SKM-1 treated with dmso at 0.1 percent for 144 hours (cell line): ENCODE measurements at regions not wholly inside any gene's neighbourhood (a gene's known extent, or its start where the extent isn't known, plus 50 kb on each side); places are given as distances from the start of the nearest gene placed in this dataset.

Source experiments
- DNase-seq: peaks from one replicate; lab custom pipeline; 2025; ENCODE audit not compliant: unreplicated experiment; lab: John Stamatoyannopoulos, UW

DNA sequence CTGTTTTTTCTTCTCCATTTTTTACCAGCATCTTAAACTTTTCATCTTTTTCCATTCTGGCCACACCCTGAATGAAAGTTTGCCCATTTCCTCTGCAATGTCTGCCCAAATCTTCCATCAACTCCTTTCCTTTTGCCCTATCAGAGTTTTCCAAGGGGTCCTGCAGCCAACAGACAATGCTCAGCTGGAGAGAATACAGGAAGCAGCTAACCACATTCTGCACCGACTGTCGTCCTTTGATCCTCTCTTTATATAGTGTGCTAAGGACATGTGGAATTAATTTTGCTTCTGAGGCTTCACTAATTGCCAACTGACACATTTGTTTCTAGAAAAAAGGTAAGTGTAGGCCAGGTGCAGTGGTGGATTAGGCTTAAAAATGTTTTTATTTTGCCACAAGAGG is 50.5 kb upstream of the DLX2 start:
- no peak for DNase-seq

DNA sequence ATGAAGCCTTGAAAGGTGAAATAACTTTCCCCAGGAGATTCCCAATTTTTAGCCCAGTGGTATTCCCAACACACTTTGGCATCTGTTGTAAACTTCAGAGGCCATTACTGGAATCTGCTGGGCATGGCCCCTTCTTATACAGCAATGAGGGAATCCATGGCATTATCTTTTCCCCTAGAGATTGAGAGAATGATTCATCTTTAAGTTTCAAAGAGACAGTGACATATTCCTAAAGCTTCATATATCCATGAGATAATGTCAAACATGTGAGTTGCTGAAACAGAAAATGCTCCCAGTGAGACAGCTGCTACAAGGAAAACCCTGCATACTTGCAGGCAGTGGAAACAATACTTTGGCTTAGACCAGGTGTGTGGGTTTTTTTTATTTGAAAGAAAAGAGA is 51.1 kb upstream of the DLX2 start:
- DNase-seq = no peak

DNA sequence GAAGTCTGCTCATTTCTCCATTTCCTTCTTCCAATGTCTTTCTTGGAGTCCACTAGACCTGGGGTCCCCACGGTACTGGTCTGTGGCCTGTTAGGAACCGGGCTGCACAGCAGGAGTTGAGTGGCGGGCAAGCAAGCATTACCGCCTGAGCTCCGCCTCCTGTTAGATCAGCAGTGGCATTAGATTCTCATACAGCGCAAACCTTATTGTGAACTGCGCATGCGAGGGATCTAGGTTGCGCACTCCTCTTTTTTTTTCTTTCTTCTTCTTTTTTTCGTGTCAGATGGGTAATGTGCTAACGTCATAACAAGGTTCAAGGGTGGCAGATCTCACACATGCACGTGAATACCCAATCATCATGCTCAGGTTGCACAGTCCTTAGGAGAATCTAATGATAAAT is 53.1 kb upstream of the DLX2 start:
- no peak for DNase-seq

DNA sequence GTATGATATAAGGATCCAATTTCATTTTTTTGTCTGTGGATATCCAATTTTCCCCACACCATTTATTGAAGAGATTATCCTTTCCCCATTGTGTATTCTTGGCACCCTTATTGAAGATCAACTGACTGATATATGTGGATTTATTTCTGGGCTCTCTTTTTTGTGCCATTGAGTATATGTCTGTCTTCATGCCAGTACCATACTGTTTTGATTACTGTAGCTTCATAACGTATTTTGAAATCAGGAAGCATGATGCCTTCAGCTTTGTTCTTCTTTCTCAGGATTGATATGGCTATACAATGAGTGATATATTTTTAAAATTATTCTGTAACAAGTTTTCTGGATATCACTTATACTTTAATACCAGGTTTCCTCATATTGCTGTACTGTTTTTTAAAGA is 58.1 kb upstream of the DLX2 start:
- DNase-seq = no peak

DNA sequence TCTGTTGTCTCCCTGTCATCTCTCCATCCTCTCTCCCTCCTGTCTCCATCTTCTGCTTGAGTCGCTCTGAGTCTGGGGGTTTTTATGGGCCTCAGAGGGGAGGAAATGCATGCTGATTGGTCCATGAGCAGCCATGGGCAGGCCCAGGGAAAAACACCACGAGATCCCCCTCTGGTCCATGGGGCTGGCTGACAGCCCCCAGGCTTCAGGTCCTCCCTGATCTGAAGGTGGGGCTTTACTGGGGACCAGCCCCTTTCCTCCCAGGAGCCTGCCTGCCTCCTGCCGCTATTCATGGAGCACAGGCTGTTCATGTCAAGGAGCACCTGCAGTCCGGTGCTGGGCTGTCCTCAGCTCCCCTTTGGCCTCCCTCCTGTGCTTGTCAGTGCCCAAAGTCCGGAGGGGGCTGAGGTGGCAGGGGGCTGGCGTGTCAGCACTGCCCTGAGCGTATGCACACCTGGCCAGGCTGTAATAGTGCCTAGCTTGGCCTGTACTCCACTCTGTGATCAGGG is 59.6 kb upstream of the DLX2 start:
- DNase-seq = no peak

DNA sequence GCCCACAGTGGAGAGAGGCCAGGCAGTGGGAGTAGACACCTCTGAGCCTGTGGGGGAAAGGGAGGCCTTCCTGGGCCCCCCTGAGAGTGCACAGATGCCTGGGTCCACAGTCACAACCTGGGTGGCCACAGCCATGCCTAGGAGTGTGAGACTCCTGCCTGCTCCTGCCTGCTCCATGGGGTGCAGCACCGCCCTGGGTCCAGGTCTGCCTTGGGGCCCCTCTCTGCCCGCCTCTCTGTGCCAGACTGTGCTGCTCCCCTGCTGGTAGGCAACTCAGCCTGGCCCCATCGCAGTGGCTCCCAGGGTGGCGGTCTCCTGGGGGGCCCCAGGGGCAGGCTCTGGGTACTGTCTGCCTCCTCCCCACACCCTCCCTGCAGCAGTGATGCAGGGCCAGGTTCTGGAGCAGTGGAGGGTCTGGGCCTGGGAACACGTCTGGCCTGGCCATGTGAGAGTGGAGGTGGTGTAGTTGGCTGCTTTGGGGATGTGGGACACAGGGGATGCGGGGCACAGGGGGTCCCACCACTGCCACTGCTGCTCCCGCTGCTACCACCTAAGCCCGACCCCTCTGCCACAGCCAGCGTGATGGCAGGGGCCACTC is 60.1 kb upstream of the DLX2 start:
- no peak for DNase-seq

DNA sequence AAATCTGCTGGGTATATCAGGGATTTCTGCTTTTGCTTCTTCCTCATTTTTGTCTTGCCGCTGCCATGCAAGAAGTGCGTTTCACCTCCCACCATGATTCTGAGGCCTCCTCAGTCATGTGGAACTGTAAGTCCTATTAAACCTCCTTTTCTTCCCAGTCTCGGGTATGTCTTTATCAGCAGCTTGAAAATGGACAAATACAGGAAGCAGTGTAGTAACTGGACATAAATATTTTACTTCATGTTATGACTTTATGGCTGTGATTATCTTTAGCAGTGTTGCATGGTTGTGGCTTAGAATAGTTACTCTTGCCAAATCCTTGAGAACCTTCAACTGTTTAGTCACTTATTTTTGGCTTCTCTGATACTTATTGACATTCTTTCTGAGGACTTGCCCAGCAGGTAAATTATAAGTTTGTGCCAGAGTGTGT is 66.2 kb upstream of the DLX2 start:
- DNase-seq = peak; percentile 86

DNA sequence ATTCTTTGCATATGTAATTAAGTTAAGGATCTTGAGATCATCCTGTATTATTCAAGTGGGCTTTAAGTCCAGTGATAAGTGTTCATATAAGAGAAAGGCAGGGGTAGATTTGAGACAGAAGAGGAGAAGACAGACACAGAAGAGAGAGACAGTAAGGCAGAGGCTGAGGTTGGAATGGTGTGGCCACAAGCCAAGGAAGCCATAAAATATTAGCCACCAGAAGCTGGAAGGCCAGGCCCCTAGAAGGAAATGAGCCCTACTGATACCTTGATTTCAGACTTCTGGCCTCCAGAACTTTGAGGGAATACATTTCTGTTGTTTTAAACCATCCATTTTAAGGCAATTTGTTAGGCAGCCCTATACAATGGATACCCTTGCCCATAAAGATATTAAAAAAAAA is 66.9 kb upstream of the DLX2 start:
- DNase-seq = no peak

DNA sequence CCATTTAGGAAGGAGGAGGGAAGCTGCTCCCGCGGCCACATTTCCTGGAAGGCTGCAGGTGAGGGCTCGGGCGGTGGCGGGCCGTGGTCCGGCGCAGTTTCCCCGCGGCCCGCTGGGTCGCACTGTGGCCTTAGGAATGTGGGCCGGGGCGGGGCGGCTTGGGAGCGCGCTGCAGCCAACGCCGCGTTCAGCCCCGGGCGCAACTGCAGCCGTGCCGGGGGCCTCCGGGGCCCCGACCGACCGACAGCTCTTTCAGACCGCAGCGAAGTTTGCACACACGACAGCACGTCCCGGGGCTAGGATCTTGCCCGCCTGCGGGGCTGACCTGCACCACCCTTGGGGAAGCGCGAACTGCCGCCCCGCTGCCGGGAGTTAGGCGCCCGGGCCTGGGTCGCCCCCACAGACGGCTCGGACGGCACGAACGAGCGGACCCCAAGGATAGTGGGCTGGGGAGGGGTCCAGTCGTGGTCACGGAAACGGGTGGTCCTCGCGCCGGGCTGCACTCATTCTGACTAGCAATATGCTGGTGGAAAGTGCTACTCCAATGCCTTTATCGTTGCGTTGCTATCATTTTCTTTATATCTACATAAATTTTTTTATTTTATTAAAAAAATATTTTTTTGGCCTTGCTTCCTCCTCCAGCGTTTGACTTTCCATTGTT is 69.9 kb upstream of the DLX2 start:
- DNase-seq = peak; percentile 66

DNA sequence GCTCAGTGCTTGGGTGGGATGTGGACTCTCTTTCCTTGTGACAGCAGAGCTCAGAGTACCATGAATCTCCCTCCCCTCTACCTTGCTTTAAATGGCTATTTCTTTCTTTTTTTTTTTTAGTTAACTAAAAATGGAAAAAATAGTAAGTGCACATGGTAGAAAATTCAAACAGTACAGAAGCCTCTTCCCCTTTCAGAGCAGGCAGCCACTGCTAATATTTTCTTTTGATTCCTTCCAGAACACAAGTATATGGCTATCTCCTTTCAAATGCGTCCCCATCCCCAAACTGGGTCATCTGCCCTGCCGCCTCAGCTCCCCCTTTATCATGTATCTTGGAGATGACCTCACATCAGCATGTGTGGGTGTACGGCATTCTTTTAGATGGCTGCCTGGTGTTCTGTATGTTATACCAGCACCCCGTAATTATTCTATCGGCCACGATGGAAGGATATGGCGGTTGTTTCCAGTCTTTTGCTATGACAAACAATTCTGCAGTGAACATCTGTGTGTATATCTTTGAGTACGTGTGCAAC is 70.5 kb upstream of the DLX2 start:
- DNase-seq = no peak

DNA sequence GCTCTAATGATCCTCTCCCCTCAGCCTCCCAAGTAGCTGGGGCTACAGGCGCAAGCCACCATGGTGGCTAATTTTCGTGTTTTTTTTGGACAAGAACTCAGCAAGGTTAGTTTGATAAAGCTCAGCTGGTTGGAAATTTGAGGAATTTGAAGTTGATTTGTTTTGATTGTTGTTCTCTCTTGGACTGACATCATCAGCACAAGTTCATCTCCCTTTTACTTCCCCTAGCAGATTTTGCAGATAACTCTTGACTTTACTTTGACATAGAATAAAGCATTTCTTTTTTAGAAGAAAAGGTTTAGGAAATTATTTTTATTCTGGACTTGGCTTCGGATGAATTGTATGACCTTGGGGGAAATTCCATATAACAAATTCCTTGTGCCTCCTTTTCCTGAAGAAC is 74.9 kb upstream of the DLX2 start:
- no peak for DNase-seq

DNA sequence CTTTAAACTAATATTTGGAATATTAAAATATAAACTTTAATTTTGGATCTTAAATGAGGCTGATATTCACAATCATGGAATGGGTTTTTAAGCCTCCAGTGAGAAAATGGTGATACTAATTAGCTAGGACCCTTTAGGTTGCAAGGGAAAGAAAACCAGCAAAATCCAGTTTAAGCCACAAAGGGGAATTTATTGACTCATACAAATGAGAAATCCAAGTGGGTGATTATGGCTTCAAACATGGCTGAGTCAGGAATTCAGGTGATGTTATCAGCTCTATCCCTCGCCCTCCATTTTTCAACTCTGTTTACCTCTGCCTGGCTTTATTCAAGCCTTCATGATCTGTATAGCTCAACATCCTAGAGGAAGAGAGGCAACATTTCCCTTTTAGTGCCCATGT is 75.3 kb upstream of the DLX2 start:
- DNase-seq = no peak

DNA sequence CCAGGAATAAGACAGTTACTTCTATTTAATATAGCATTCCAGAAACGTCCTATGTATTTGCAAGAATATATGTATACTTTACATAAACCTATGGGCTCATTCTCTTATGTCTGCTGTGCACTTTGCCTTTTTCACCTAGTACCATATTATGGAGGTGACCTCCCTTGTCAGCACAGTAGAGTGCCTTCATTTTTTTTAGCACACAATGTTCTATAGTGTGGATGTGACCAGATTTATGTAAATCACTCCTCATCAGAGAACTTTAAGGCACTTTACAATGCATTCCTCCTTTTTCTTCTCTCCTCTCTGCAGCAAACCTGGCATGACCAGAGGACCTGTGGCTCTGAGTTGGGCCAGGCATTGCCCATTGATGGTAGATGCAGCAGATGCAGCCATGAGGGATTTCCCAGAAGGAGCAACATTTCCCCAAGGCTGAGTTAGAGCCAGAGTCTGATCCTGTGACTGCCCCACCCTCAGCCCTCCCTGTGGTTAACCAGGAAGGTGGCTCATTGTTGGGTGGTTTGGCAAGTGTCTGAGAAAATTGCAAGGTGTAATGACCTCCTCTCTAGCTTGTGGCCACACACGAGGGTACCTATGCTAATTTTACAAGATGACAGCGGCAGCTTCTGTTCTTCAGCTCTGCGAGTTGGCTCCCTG is 76.5 kb upstream of the DLX2 start:
- DNase-seq = no peak

DNA sequence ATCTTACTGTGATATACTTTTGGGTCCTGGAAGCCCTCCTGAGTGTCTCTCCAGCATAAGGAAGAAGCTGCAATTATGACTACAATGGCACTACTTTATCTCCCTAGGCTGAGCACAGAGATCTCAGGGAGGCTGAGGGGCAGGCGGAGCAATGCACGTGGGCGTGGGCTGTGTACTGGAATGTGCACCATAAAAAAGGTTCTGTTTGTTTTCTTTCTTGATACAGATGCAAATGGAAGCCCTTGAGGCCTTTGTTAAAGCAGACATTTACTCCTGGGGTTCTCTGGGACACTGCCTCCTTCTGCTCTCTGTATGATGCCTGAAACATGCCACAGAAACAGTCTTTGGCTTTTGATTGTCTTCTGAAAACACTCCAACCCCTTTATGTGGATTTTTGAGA is 79.1 kb upstream of the DLX2 start:
- no peak for DNase-seq

DNA sequence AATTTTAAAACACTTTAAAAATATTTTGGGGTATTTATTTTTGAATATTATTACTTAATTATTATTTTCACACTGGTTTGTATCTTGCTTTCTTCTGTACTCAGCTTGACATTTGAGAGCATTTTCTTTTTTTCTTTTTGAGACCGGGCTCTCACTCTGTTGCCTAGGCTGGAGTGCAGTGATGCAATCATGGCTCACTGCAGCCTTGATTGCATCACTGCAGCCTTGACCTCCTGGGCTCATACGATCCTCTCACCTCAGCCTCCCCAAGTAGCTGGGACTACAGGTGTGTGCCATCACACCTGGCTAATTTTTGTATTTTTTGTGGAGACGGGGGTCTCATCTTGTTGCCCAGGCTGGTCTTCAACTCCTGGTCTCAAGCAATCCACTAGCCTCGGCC is 79.9 kb upstream of the DLX2 start:
- DNase-seq = no peak

DNA sequence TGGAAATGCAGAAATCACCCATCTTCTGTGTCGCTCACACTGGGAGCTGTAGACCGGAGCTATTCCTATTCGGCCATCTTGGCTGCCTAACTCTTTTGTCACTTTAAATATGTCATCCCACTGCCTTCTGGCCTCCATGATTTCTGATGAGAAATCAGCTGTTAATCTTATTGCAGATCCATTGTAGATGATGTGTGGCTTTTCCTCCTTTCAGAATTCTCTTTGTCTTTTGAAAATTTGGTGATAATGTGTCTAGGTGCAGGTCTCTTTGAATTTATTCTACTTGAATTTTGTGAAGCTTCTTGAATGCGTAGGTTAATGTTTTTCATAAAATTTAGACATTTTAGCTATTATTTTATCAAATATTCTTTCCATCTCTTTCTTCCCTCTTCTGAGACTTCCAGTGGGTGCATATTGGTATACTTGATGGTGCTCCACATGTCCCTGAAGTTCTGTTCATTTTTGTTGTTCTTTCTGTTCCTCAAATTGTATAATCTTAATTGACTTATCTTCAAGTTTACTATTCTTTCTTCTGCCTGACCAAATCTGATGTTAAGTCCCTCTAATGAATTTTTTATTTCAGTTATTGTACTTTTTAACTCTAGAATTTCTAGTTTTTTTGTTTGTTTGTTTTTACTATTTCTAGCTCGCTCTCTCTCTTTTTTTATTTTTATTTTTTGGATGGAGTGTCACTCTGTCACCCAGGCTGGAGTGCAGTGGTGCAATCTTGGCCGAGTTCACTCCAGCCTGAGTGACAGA is 90.8 kb upstream of the DLX2 start:
- DNase-seq = no peak

DNA sequence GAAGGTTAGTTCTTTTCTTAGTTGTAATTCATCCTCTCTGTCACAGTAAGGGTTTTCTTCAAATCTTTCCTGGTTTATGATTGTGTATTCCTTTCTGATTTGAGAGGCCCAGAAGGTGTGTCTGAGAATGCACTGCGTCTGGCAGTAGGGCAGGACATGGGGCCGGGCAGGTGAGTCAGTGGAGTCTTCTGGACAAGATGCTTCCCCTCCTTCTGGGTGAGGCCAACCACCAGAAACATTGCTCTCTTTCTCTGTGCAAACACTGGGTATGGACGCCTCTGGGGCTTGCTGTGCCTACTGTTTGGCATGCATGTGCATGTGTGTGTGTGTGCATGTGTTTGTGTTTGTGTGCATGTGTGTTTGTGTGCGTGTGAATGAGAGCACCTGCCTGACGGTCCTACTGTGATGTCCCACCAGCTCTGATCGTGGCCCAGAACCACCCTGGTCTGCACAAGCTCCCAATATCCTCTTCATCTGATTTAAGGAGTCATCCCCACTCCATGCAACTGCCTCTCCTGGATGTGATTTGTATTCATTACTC is 93.2 kb upstream of the DLX2 start:
- DNase-seq = no peak

DNA sequence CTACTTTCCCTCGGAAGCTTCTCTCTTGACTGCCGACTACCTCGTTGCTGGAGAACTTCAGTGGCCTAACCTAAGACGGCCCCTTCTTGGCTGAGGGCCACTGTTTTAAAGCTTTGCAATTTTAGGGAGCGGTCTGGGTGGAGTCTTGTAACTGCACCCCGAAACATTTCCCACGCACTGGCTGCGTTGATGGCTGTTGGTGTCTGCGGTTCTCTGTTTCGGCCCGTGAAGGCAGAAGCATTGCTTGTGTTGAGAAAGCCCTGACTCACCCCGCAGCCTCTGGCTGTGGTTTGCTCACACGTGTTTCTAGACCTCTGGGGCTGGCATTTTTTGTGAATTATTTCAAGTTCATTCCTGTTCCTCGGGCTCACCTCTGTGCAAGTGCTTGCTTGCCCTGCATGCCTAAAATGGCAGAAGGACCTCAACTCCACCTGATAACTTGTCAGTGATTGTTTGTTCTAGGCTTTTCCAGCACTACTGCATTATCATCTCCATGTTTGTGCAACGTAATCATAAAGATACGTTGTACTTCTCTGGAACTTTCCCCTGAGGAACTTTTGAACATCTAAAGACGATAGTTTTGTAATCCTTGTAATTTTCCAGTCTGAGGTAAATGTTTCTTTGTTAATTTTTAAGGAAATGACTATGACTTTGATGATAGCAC is 94.2 kb upstream of the DLX2 start:
- peak; percentile 91 for DNase-seq

DNA sequence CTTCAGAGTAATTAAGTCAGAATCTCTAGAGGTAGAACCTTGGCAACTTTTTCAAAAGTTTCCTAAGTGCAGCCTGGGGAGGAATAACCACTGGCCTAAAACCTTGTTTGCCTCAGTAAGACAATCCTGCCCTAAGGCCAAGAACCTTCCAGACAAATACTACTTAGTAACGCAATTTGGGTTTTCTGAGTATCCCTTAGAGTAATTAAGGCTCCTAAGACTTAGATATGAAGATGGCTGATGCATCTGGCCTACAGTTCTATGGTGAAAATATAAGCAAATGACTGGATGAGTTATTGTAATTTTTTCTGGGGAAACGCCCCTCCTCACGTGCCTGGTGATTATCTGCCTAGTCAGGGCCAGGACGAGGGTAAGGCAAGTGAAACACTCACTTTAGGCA is 95.7 kb upstream of the DLX2 start:
- DNase-seq = no peak

DNA sequence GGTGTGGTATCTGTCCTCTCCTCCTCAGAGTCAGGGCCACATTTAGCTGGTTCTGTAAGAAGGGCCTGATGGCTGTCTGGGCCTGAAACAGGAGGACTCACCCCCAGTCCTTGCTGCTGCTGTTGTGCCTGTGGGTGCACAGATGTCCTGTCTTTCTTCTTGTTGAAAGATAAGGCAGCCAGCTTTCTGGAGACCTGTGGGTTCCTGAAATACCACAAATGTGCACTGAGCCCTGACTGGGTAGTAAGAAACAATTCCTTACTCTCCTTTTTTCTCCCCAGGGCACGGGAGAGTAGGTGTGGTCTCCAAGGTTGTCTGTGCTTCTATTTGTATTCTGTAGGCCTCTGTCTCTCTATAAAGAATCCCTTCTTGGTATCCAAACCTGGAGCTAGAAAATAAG is 96.2 kb upstream of the DLX2 start:
- DNase-seq = no peak
